ENCODE measurements at regions not wholly inside any gene's neighbourhood (a gene's known extent, or its start where the extent isn't known, plus 50 kb on each side); places are given as distances from the start of the nearest gene placed in this dataset.

GRCh38 chr9:535356-535755, 306.1 kb upstream of the DMRT1 start:
- Histone ChIP-seq H3K79me1 (ENCODE audit: low read depth in 1 of 2, low read length in 2 of 2) (no peaks in the 10 kb centered on the region), H3K27ac (ENCODE audit: insufficient read depth, low read length) (no peak overlapping the region), H2BK120ac (ENCODE audit: low read depth, low read length) (no peak overlapping the region), H3K56ac (ENCODE audit: extremely low read depth, insufficient read depth, low read length) (no peak overlapping the region), H3K9ac (ENCODE audit: low read depth, low read length) (no peak overlapping the region), H3K4ac (ENCODE audit: low read depth, low read length) (no peak overlapping the region), H2BK15ac (ENCODE audit: low read depth, low read length) (no peak overlapping the region), H4K5ac (ENCODE audit: low read depth, low read length) (no peak overlapping the region), H3K23ac (ENCODE audit: low read depth, low read length) (no peak overlapping the region), H2AFZ (replicated peaks; ENCODE audit: low read length, poor library complexity) (no peak overlapping the region), H2BK20ac (ENCODE audit: low read depth, low read length) (no peak overlapping the region), H3K36me3 (ENCODE audit: control insufficient read depth, insufficient read depth, low read length) (no peaks in the 10 kb centered on the region), H3K4me2 (ENCODE audit: low read depth, low read length) (no peak overlapping the region), H2AK5ac (ENCODE audit: low read depth, low read length) (no peak overlapping the region), H3K9me3 (ENCODE audit: control insufficient read depth, insufficient read depth, low read length) (no peaks in the 10 kb centered on the region), H3K14ac (replicated peaks; ENCODE audit: low read depth, low read length) (no peak overlapping the region), H4K8ac (ENCODE audit: low read depth in 2 of 2, low read length in 2 of 2) (no peak overlapping the region), H2AK9ac (replicated peaks; ENCODE audit: low read depth, low read length, poor library complexity) (no peak overlapping the region), H3K18ac (ENCODE audit: low read depth, low read length) (no peak overlapping the region), H3K9me1 (ENCODE audit: insufficient read depth, low read length) (no peaks in the 10 kb centered on the region), H2BK5ac (ENCODE audit: low read depth, low read length, poor library complexity, severe bottlenecking) (no peak overlapping the region), H3K4me1 (ENCODE audit: control insufficient read depth, insufficient read depth, low read length) (no peaks in the 10 kb centered on the region), H3K4me3 (ENCODE audit: insufficient read depth, low read depth, low read length) (no peak overlapping the region), H3K27me3 (ENCODE audit: control insufficient read depth, insufficient read depth, low read length) (no peaks in the 10 kb centered on the region; the same call in 1 of the 2 replicates), H4K91ac (ENCODE audit: insufficient read depth, low read depth, low read length) (no peak overlapping the region), H4K20me1 (ENCODE audit: insufficient read depth, low read length) (no peaks in the 10 kb centered on the region)
- POLR2A ChIA-PET (ENCODE audit: unreplicated experiment): no interaction called here
- CTCF ChIA-PET: no interaction called here
- ATAC-seq (ENCODE audit: low read depth) (no peak), DNase-seq (no peak)
- in situ Hi-C loops (cut with MboI; ENCODE audit: low sequenced_read_pairs) (no loop called here), intact Hi-C loops (cut with micrococcal nuclease) (no loop called here), dilution Hi-C loops (cut with HindIII; ENCODE audit: low sequenced_read_pairs, unreplicated experiment) (no loop called here)
- 60% methylated on average over 1 of the region's 4 CpGs; no CpG with 5 or more reads in 1 of the 2 experiments for WGBS, 2 experiments (ENCODE audit: extremely low coverage in 2 of 2, insufficient read length in 1 of 2)
- BruUV-seq (replicated peaks): no TSS peak
- TF ChIP-seq SMC3 (IDR thresholded peaks at IDR 0.05; ENCODE audit: low read depth, low read length): no peak

Measured in IMR-90 (cell line).